ENCODE measurements at regions not wholly inside any gene's neighbourhood (a gene's known extent, or its start where the extent isn't known, plus 50 kb on each side); places are given as distances from the start of the nearest gene placed in this dataset.
"Not testable (repeated sequence)": the region's sequence is repeated elsewhere in the genome, so short reads cannot be mapped to it uniquely, and the experiment has no call there.

DNA sequence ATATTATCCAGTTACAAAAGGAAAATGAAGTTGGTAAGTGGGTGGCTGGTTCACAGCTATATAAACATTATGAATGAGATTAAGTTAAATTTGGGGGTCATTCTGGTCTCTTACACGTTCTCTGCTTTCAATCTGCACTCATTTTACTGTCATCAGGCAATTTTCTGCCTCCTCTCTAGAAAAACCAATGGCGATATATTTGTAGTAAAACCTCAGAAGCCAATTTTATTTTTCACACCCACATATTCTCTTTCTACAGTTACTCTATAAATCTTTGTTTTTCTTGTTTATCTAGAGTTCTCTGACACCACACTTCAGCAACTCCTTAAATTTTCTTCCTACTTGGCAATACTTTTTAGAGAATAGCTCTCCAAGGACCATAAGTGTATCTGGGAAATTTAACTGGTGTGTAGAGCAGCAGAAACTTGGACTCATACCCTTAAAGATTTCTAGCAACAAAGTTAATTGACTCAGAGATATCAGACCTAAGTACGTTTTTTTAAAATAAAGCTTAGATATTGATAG lies 926.9 kb downstream of the TMTC2 start:
- no peak overlapping the region for H3K27ac ChIP-seq
- no peak overlapping the region for H3K4me3 ChIP-seq

DNA sequence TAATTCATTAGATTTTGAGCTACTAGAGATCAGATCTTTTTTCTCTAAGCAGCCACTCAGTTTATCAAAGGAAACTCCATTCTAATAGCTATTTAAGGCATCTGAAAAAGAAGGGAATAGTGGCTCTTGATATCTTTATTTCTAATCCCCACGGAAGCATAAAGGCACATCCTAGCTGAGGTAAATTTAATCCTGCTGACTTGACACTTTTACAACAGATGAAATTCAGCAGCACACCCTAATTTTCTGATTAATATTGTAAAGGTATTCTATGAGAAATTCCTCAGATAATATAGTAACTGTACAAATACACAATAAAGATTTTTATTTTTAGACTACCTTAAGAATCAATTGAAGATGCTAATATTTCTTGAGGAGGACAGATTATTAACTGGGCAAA lies 916.4 kb downstream of the TMTC2 start:
- no peak overlapping the region for H3K27ac ChIP-seq
- no peak overlapping the region for H3K4me3 ChIP-seq

DNA sequence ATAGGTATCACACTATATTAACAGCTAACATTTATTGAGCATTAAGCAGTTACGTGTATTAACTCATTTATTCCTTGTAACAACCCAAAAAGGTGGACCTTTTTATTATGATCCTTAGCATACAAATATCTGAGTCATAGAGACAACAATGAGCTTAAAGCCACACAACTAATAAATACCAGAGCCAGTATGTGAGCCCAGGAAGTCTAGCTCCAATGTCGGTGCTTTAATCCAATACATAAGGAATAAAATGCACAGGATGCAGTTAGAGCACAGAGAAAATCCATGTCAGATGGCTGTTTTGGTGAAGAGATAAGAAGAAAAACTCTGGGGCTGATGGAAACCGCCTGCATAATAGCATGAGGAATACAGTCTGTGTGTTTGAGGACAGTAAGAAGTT lies 888.6 kb downstream of the TMTC2 start:
- H3K27ac ChIP-seq: no peak overlapping the region

DNA sequence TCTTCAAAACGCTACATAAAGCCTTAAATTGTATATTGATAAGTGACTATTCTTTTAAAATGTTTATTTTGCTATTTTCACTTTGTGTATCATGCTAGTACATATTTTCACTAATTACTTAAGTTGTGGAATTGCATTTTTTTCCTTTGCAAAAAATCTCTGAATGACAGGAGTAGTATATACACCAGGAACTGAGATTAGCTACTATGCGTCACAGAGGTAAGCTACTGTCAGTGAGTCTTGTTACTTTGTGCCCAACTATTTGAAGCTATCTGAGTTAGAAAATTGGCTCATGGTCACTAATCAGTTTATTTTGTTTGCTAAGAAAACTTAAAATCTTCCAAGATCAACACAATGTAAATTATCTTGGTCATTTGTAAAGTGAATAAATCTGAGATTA lies 887.4 kb downstream of the TMTC2 start:
- Histone ChIP-seq H3K27ac (no peak overlapping the region), H3K4me3 (no peak overlapping the region)

More for the DNA sequence above, 888.6 kb downstream of the TMTC2 start:
- H3K4me3 ChIP-seq: no peak overlapping the region

DNA sequence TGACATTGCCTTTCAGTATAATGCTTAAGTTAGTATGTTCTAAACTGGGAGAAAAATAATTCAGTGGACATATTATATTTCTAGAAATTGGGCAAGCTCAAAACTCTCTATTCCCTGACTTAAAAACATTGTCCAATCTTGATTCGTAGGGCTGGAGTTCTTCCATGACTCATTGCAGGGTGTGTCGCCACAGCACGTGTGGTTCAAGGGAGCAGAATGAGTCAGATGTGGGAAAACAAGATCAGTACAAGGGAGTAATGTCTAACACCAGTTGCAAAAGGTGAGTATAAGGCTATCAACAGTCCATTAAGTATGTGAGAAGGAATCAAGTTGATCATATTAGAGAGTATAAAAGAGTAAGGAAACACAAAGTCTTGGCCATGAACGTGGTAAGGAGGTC lies 887.0 kb downstream of the TMTC2 start:
- Histone ChIP-seq H3K27ac (no peak overlapping the region), H3K4me3 (no peak overlapping the region)

DNA sequence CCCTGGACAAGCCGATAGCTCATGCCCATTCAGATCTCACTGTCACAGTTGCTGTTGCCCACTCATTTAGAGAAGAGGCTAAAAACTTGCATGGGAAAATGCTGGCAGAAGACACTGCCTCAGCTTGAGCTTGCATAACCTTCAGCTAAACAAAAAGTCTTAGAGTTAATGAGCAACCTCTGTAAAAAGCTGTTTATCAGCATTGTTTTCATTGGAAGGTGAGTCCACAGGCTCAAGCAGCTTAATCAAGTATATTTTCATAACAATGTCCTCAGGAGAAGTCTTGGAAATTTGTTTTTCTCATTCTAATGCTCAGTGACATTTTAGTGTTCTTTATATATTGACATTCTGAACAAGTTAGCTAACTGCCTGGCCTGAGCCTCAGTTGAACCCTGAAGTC lies 872.9 kb downstream of the TMTC2 start:
- H3K27ac ChIP-seq: no peak overlapping the region
- no peak overlapping the region for H3K4me3 ChIP-seq

DNA sequence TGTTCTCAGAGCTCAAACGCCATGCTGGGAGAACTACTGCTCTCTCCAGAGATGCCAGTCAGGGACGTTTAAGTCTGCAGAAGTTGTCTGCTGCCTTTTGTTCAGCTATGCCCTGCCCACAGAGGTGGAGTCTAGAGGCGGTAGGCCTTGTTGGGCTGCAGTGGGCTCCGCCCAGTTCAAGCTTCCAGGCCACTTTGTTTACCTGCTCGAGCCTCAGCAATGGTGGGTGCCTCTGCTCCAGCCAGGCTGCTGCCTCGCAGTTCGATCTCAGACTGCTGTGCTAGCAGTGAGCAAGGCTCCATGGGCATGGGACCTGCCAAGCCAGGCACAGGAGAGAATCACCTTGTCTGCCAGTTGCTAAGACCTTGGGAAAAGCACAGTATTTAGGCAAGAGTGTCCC lies 869.3 kb downstream of the TMTC2 start:
- H3K4me3 ChIP-seq, H3K27ac ChIP-seq: not testable (repeated sequence)

DNA sequence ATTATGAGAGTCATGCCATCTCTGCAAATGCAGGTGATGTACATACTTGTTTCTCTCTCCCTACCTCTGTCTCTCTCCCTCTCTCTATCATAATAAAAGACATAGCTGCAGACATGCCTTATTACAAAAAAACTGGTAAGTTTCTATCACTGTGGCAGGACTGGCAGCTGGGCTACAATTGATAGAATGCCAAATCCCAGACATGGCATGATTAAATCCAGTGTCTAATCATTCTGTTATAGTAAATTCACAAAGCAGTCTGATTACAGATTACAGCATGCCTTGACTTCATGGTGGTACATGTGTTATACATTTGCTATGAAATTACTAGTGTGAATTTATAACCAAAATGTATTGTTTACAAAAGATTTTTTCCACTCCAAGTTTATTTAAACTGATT lies 854.7 kb downstream of the TMTC2 start:
- no peak overlapping the region for H3K27ac ChIP-seq
- H3K4me3 ChIP-seq: no peak overlapping the region

DNA sequence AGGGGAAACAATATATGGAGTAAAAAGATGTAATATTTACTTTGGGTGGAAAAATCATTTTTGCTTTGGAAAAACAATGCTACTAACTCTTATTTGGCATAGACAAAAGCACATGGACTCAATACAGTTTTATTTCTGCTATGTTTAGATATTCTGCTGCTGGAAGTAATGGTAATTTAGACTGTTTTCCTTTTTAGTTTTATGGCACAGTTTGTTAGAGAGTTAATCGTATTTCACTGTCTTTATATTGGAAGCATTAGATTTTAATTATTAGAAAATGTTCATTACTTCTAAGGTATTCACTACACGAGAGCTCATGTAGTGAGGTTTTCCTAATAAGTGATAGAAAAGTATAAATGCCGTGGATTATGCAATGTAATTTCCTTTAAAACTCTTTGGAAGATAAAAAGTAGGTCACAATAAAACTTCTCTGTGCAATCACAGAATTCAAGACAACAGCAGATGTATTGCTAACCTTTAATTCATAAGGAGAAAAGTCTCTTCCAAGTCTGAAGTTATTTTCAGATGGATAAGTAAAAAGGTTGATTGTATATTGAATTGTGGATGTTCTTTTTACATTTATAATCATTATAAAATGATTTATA lies 851.8 kb downstream of the TMTC2 start:
- Histone ChIP-seq H3K27ac (no peak overlapping the region), H3K4me3 (no peak overlapping the region)

DNA sequence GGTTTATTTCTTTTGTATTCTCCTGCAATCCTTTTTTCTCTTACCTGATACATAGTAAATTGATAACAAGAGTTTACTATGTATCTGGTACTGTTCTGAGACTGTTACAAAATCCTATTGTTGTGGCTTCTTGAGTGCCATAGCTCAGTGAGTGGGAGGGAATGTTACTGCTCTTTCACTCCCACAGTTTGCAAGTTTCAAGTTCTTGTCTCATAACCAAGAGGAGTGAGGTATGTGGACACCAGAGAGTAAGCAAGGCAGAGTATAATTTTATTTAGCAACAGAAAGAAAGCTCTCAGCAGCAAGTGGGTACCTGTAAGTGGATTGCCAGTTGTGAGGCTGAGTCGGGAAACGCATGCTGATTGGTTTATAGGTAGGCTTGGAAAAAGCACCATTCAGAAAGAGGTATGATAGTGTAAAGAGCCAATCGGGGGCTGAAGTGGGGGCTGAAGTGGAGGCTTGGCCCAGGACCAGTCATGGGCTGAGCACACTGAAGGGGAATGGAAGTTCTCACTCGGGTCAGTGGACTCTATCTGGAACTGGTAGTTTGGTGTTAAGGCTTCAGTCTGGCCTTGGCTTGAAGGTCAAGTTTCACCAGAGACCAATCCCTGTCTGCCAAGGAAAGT lies 850.8 kb downstream of the TMTC2 start:
- Histone ChIP-seq H3K27ac (no peak overlapping the region), H3K4me3 (no peak overlapping the region)

DNA sequence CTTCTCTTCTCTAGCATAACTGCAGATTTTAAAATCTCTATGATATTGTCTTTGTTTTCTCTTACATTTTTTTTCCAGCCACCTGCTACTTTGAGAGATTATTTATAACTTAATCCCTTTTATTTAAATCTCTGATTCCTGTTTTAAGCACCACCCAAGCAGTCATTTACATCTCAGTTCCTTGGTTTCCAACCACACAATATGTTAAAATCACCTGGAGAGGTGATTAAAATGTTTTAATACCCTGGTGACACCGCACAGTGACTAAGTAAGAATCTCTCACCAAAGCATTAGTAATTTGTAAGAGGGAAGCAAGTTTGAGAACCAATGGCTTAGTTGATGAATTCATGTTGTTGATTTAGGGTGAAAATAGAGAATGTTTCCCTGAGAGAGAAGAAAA lies 849.8 kb downstream of the TMTC2 start:
- no peak overlapping the region for H3K4me3 ChIP-seq
- no peak overlapping the region for H3K27ac ChIP-seq

DNA sequence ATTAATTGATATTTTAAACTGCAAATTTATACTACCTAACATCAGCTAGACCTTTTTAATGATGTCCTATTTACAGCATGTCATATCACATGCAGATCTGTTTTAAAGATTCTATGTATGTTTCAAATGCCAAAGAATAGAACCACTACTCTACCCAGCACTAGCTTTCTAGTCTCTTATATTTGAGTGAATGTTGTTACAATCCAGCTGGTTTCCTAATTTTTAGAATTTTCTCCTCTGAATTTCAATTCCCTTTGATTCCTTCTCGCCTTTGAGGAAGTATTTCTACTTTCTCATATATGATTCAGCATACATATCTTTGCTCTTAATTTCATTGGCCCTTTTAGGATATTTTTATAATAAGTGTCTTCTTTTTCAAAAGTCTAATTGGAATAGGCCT lies 841.9 kb downstream of the TMTC2 start:
- H3K4me3 ChIP-seq: no peak overlapping the region
- H3K27ac ChIP-seq: no peak overlapping the region

DNA sequence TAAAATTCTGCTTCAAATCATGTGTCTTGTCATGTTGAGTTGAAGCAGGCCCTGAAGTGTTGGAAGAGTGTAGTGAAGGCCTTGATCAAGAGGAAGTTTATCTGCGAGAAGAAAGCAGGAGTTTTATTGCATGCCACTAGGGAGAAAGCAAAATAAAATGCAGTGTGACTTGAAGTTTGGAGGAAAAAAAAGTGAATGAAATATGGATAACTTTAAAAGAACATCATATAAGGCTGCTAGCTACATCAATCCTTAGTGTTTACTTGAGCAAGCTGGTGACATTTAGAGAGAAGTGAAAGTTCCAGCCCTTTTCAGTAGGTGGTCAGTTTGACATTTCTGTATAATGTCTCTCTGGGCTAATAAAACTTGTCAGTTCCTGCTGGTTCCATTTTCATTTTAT lies 841.1 kb downstream of the TMTC2 start:
- Histone ChIP-seq H3K4me3 (no peak overlapping the region), H3K27ac (no peak overlapping the region)

DNA sequence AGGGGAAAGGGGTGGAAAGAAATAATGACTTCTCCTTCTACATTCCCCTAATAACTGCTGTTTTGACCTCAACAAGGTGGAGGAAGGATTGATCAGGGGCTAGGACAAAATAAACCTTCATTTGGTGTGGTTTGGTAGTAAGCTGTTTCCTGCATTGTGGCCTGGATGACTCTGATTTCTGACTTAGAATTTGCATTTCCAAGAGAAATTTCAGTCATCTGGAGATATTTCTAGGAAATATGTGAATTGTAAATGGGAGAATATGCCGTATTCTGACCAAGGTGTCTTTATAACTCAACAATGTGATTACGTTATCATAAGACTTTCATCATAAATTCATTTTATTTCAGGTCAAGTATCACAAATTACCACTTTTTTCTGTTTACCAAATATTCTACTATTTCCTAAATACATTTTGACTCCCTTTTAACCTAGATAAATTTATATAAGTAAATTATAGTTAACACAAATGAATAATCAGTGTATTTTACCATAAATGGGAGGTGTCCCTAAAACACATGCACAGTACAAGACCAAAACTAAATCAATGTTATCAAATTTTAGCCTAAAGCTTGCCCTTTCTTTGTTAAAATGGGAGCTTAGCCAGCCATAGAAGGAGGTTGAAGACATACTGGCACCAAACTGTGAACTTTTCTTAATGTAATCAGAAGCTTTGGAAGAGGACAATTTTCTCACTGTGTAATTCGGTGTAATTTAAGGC lies 828.8 kb downstream of the TMTC2 start:
- Histone ChIP-seq H3K27ac (no peak overlapping the region), H3K4me3 (no peak overlapping the region)

DNA sequence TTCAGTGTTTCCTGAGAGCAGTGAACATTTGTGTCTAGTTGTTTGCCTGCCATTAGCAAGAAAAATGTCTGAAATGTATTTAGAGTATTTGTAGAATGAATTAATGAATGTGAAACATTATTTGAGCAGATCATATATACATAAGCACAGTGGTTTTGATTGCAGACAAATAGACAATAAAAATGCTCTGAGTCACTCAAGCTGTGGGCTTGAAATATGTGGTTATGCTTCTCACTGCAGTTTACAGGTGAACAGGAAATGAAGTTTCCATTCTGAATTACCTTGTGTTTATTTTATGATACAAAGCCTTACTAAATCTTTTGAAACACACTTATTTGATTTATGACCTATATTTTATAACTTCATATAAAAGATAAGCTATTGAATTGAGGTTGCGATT lies 827.7 kb downstream of the TMTC2 start:
- Histone ChIP-seq H3K4me3 (no peak overlapping the region), H3K27ac (no peak overlapping the region)

DNA sequence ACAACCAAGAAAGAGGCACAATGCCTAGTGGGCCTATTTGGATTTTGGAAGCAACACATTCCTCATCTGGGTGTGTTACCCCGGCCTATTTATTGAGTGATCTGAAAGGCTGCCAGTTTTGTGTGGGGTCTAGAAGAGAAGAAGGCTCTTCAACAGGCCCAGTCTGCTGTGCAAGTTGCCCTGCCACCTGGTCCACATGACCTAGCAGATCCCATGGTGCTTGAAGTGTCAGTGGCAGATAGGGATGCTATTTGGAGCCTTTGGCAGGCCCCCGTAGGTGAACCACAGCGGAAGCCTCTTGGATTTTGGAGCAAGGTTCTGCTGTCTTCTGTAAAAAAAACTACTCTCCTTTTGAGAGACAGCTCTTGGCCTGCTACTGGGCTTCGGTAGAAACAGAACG lies 820.1 kb downstream of the TMTC2 start:
- H3K4me3 ChIP-seq: no peak overlapping the region
- no peak overlapping the region for H3K27ac ChIP-seq

DNA sequence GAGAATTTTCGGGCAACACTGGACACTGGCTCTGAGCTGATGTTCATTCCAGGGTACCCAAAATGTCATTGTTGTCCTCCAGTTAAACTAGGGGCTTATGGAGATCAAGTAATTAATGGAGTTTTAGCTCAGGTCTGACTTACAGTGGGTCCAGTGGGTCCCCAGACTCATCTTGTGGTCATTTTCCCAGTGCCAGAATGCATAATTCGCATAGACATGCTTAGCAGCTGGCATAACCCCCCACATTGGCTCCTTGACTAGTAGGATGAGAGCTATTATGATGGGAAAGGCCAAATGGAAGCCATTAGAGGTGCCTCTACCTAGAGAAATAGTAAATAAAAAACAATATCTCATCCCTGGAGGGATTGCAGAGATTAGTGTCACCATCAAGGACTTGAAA lies 818.9 kb downstream of the TMTC2 start:
- Histone ChIP-seq H3K4me3 (no peak overlapping the region), H3K27ac (no peak overlapping the region)

DNA sequence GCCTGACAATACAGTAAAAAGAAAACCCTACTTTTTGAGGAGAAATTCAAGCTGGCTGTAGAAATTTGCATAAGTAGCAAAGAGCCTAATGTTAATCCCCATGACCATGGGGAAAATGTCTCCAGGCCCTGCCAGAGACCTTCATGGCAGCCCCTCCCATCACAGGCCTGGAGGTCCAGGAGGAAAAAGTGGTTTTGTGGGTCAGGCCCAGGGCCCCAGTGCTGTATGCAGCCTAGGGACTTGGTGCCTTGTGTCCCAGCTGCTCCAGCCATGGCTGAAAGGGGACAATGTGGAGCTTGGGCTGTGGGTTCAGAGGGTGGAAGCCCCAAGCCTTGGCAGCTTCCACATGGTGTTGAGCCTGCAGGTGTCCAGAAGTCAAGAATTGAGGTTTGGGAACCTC lies 813.2 kb downstream of the TMTC2 start:
- not testable (repeated sequence) for H3K27ac ChIP-seq

DNA sequence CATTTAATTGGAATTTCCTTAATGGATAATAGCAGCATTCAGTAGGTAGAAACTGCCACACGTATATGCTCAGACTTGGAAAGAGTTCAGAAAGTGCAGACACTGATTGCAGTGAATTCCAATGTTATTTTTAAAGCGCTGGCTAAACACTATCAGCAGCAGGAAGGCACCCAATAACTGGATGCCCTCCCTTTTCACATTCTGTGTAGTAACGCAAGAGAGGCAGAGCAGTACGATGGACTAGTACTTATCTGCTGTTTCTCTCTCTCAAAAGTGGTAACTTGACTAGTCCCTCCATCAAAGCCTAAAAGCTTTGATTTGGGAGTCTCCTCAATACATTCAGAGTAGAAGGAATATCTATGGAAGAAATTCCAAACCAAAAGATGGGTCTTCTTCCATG lies 791.0 kb downstream of the TMTC2 start:
- Histone ChIP-seq H3K27ac (no peak overlapping the region), H3K4me3 (no peak overlapping the region)

More for the DNA sequence above, 813.2 kb downstream of the TMTC2 start:
- not testable (repeated sequence) for H3K4me3 ChIP-seq

DNA sequence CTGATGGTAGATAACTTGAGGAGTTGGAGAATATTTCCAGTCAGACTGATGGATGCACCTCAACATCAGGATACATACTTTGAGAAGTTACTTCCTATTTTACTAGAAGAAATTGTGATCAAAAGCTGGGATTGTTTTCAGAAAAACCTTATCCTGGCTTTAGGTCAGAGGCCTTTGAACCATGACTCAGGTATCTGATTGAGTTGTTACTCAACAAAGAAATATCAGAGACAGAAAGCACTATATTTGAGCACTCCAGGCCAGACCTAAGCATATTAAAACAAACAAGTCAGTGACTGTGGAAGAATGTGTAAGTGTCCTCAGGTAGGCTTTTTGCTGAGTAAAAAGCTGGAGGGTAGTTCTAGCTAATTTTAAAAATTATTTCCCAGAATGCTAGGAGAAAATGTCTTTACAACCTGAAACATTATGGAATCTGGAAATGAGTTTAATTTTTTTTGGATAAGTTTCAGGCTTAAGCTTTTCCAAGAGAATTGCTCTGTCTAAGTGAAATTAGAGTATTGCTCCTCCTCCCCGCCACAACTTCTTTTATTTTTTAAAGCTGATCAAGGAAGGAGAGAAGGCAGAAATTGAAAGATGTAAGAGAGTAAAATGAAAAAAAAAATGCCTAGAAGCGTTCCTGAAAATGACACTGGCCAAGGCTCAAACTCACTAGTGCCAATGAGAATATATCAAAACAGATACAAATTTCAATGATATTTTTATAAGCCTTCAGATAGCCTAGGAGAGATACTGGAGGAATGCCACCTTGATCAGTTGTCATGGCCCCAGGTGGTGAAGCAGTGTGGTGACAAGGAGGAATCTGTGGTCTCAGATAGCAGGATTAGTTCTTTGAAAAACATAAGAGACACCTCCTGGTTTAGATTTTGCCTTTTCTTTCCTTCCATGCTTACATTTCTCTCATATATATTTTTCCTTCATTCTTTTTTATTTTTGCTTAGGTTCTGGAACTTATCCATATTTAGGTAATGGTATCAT lies 790.3 kb downstream of the TMTC2 start:
- no peak overlapping the region for H3K27ac ChIP-seq
- no peak overlapping the region for H3K4me3 ChIP-seq

Measured in skin epidermis (tissue), 12 donors.